HepG2 (cell line): ENCODE measurements at regions not wholly inside any gene's neighbourhood (a gene's known extent, or its start where the extent isn't known, plus 50 kb on each side); places are given as distances from the start of the nearest gene placed in this dataset.

Experiments used
- ELF1 ChIP-seq: sonication (generic); formaldehyde crosslinking; IDR thresholded peaks from 2 replicates; pipeline ENCODE4 v1.4.0; 2020; ENCODE audit warnings: missing genetic modification reagents
- ETV6 ChIP-seq: sonication (generic); formaldehyde crosslinking; conservative IDR thresholded peaks from 2 replicates; pipeline ENCODE4 v1.4.0; 2020; ENCODE audit warnings: missing genetic modification reagents
- GLI4 ChIP-seq: sonication (generic); formaldehyde crosslinking; IDR thresholded peaks from 2 replicates; pipeline ENCODE4 v1.5.1; 2020; ENCODE audit warnings: missing genetic modification reagents, mild to moderate bottlenecking, moderate library complexity, borderline replicate concordance
- MYNN ChIP-seq: sonication (generic); formaldehyde crosslinking; IDR thresholded peaks from 2 replicates; pipeline ENCODE4 v1.4.0; 2020; ENCODE audit warnings: mild to moderate bottlenecking, low read depth, missing genetic modification reagents
- NFYB ChIP-seq: sonication (generic); formaldehyde crosslinking; IDR thresholded peaks from 2 replicates; pipeline ENCODE4 v1.4.0; 2020; ENCODE audit warnings: missing genetic modification reagents
- PHF8 ChIP-seq: sonication (generic); formaldehyde crosslinking; IDR thresholded peaks from 2 replicates; pipeline ENCODE4 v1.5.0; 2020; ENCODE audit warnings: missing genetic modification reagents
- ZNF703 ChIP-seq: sonication (generic); formaldehyde crosslinking; IDR thresholded peaks from 2 replicates; pipeline ENCODE4 v1.5.1; 2020; ENCODE audit warnings: missing genetic modification reagents, mild to moderate bottlenecking, moderate library complexity, borderline replicate concordance
- TF ChIP-seq, protein P1 (sequence below): sonication (generic); formaldehyde crosslinking; IDR thresholded peaks from 2 replicates; pipeline ENCODE4 v1.5.0; 2020; ENCODE audit warnings: mild to moderate bottlenecking, missing genetic modification reagents, moderate library complexity
- TF ChIP-seq, protein P2 (sequence below): IDR thresholded peaks from 2 replicates; pipeline ENCODE4 v1.6.1; 2018; ENCODE audit warnings: missing genetic modification reagents, mild to moderate bottlenecking, missing compliant biosample characterization
- TF ChIP-seq, protein P3 (sequence below): sonication (generic); formaldehyde crosslinking; conservative IDR thresholded peaks from 2 replicates; pipeline ENCODE4 v1.4.0; 2020; ENCODE audit warnings: missing genetic modification reagents
- TF ChIP-seq, protein P4 (sequence below), 2 experiments: IDR thresholded peaks; 2 replicates each; pipeline ENCODE4 v1.6.1; 2011 to 2012; ENCODE audit warnings: low read length in 2 of 2, borderline replicate concordance in 1 of 2, low read depth in 1 of 2, mild to moderate bottlenecking in 1 of 2, moderate library complexity in 1 of 2
- TF ChIP-seq, protein P5 (sequence below), 2 experiments: sonication (generic) in 1 of 2; formaldehyde crosslinking in 1 of 2; IDR thresholded peaks; 2 replicates each; pipeline versions ENCODE4 v1.5.1 to v1.6.1; 2011 to 2020; ENCODE audit warnings: borderline replicate concordance in 1 of 2, low read depth in 1 of 2, low read length in 1 of 2, mild to moderate bottlenecking in 1 of 2, missing genetic modification reagents in 1 of 2, moderate library complexity in 1 of 2

DNA sequence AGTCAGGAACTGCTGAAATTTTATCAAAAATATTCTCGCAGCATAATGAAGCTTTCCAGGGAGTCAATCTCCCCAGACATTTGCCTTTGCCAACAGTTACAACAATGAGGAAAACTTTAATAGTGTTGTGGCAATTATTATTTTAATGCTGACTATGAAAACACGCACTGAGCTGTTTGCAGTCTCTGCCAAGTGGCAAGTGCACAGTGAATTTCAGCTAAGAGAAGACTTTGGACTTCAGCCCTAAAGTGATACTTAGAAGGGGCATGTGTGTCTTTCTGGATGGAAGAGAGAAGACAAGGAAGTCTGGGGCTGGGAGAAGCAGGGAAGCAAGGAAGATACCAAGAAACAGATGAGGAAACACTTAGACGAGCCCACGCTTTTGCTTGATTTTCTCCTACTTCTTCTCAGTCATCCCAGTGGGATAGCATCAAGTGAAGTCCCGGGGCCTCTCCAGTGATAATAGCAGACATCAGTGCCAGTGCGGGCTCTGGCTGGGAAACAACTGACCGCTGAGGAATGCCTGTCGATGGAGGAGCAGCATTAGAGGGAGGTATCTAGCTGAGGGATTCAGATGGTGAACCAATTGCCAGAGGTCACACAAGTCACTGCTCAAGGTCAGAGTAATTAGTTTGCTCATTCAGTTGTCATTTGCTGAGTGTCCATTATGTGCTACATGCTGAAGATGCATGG is 196.3 kb downstream of the TTLL7 start:
- no peak for TF ChIP-seq MYNN (CRISPR knock-in tag)
- TF ChIP-seq, protein P1, sequence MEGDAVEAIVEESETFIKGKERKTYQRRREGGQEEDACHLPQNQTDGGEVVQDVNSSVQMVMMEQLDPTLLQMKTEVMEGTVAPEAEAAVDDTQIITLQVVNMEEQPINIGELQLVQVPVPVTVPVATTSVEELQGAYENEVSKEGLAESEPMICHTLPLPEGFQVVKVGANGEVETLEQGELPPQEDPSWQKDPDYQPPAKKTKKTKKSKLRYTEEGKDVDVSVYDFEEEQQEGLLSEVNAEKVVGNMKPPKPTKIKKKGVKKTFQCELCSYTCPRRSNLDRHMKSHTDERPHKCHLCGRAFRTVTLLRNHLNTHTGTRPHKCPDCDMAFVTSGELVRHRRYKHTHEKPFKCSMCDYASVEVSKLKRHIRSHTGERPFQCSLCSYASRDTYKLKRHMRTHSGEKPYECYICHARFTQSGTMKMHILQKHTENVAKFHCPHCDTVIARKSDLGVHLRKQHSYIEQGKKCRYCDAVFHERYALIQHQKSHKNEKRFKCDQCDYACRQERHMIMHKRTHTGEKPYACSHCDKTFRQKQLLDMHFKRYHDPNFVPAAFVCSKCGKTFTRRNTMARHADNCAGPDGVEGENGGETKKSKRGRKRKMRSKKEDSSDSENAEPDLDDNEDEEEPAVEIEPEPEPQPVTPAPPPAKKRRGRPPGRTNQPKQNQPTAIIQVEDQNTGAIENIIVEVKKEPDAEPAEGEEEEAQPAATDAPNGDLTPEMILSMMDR: no peak
- TF ChIP-seq NFYB: no peak
- TF ChIP-seq, protein P2, sequence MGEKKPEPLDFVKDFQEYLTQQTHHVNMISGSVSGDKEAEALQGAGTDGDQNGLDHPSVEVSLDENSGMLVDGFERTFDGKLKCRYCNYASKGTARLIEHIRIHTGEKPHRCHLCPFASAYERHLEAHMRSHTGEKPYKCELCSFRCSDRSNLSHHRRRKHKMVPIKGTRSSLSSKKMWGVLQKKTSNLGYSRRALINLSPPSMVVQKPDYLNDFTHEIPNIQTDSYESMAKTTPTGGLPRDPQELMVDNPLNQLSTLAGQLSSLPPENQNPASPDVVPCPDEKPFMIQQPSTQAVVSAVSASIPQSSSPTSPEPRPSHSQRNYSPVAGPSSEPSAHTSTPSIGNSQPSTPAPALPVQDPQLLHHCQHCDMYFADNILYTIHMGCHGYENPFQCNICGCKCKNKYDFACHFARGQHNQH (CRISPR knock-in tag): no peak
- no peak for TF ChIP-seq GLI4 (CRISPR knock-in tag)
- no peak for TF ChIP-seq ZNF703 (CRISPR knock-in tag)
- no peak for TF ChIP-seq ELF1 (CRISPR knock-in tag)
- TF ChIP-seq, protein P3, sequence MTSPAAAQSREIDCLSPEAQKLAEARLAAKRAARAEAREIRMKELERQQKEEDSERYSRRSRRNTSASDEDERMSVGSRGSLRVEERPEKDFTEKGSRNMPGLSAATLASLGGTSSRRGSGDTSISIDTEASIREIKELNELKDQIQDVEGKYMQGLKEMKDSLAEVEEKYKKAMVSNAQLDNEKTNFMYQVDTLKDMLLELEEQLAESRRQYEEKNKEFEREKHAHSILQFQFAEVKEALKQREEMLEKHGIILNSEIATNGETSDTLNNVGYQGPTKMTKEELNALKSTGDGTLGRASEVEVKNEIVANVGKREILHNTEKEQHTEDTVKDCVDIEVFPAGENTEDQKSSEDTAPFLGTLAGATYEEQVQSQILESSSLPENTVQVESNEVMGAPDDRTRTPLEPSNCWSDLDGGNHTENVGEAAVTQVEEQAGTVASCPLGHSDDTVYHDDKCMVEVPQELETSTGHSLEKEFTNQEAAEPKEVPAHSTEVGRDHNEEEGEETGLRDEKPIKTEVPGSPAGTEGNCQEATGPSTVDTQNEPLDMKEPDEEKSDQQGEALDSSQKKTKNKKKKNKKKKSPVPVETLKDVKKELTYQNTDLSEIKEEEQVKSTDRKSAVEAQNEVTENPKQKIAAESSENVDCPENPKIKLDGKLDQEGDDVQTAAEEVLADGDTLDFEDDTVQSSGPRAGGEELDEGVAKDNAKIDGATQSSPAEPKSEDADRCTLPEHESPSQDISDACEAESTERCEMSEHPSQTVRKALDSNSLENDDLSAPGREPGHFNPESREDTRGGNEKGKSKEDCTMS: no peak
- no peak for TF ChIP-seq ETV6 (CRISPR knock-in tag)
- no peak for TF ChIP-seq PHF8
- TF ChIP-seq, protein P4, sequence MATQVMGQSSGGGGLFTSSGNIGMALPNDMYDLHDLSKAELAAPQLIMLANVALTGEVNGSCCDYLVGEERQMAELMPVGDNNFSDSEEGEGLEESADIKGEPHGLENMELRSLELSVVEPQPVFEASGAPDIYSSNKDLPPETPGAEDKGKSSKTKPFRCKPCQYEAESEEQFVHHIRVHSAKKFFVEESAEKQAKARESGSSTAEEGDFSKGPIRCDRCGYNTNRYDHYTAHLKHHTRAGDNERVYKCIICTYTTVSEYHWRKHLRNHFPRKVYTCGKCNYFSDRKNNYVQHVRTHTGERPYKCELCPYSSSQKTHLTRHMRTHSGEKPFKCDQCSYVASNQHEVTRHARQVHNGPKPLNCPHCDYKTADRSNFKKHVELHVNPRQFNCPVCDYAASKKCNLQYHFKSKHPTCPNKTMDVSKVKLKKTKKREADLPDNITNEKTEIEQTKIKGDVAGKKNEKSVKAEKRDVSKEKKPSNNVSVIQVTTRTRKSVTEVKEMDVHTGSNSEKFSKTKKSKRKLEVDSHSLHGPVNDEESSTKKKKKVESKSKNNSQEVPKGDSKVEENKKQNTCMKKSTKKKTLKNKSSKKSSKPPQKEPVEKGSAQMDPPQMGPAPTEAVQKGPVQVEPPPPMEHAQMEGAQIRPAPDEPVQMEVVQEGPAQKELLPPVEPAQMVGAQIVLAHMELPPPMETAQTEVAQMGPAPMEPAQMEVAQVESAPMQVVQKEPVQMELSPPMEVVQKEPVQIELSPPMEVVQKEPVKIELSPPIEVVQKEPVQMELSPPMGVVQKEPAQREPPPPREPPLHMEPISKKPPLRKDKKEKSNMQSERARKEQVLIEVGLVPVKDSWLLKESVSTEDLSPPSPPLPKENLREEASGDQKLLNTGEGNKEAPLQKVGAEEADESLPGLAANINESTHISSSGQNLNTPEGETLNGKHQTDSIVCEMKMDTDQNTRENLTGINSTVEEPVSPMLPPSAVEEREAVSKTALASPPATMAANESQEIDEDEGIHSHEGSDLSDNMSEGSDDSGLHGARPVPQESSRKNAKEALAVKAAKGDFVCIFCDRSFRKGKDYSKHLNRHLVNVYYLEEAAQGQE (IDR thresholded peaks at IDR 0.05; ENCODE audit: borderline replicate concordance in 1 of 2, low read depth in 1 of 2, low read length in 2 of 2): no peak
- TF ChIP-seq, protein P5, sequence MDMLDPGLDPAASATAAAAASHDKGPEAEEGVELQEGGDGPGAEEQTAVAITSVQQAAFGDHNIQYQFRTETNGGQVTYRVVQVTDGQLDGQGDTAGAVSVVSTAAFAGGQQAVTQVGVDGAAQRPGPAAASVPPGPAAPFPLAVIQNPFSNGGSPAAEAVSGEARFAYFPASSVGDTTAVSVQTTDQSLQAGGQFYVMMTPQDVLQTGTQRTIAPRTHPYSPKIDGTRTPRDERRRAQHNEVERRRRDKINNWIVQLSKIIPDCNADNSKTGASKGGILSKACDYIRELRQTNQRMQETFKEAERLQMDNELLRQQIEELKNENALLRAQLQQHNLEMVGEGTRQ (IDR thresholded peaks at IDR 0.05; ENCODE audit: low read depth, low read length): no peak
- TF ChIP-seq, protein P5 (CRISPR knock-in tag; IDR thresholded peaks at IDR 0.05; ENCODE audit: borderline replicate concordance): no peak
